Testis (tissue), 2 donors: ENCODE measurements at regions not wholly inside any gene's neighbourhood (a gene's known extent, or its start where the extent isn't known, plus 50 kb on each side); places are given as distances from the start of the nearest gene placed in this dataset.

Experiments used
- CTCF ChIP-seq, 3 experiments: fragments of 450-650 bp in 2 of 3; fragments of 200-600 bp in 1 of 3; sonication (generic) in 1 of 3; IDR thresholded peaks; one replicate each; pipeline ENCODE4 v1.5.1; 2016 to 2019; ENCODE audit warnings: antibody characterized with exemption in 3 of 3, mild to moderate bottlenecking in 2 of 3, moderate library complexity in 1 of 3
- POLR2A ChIP-seq: fragments of 450-650 bp; IDR thresholded peaks from one replicate; pipeline ENCODE4 v1.6.1; 2017; ENCODE audit warnings: antibody characterized with exemption, mild to moderate bottlenecking, moderate library complexity

- no peak for TF ChIP-seq CTCF (IDR thresholded peaks at IDR 0.05)
- no peak for TF ChIP-seq POLR2A
Observed at GRCh38 chr12:127742231-127742630, 524.7 kb upstream of the TMEM132C start.
